H1 (cell line): ENCODE measurements at regions not wholly inside any gene's neighbourhood (a gene's known extent, or its start where the extent isn't known, plus 50 kb on each side); places are given as distances from the start of the nearest gene placed in this dataset.

Source experiments
- CTCF ChIA-PET: fragments of 300-600 bp; sonication (Branson Sonifier 250); formaldehyde crosslinking; loops from one replicate; lab custom pipeline; 2021; ENCODE audit not compliant: partially characterized antibody; lab: Charles Lee
- POLR2A ChIA-PET: fragments of 300-600 bp; sonication (Branson Sonifier 250); formaldehyde crosslinking; loops from one replicate; lab custom pipeline; 2021; ENCODE audit warnings: inconsistent platforms; ENCODE audit not compliant: partially characterized antibody; lab: Charles Lee
- DNase-seq, 2 experiments: peaks; one replicate each; pipeline versions ENCODE4 v3.0.0 to v3.0.0-alpha.2; 2010 to 2022; ENCODE audit warnings: low spot score in 2 of 2, low read depth in 1 of 2, mixed read lengths in 1 of 2
- FAIRE-seq: peaks from 2 replicates; lab custom pipeline; 2011; peaks lifted over from hg19 to GRCh38; lab: Jason Lieb, UNC
- H2AFZ ChIP-seq: 2 replicates; pipeline ENCODE4 v1.8.1; 2012; ENCODE audit warnings: low read length, inconsistent platforms
- H2AK5ac ChIP-seq: 2 replicates; pipeline ENCODE4 v1.6.1; 2013; ENCODE audit warnings: low read depth, low read length
- H2BK120ac ChIP-seq: replicated peaks from 2 replicates; pipeline ENCODE3; 2013; ENCODE audit warnings: low read depth, low read length, inconsistent platforms
- H2BK12ac ChIP-seq: 2 replicates; pipeline ENCODE4 v1.6.1; 2013; ENCODE audit warnings: low read depth, low read length
- H2BK15ac ChIP-seq: 2 replicates; pipeline ENCODE4 v1.6.1; 2013; ENCODE audit warnings: low read length
- H2BK20ac ChIP-seq: 2 replicates; pipeline ENCODE4 v1.6.1; 2013; ENCODE audit warnings: low read length
- H2BK5ac ChIP-seq: 2 replicates; pipeline ENCODE4 v1.6.1; 2013; ENCODE audit warnings: low read depth, low read length
- H3K14ac ChIP-seq: 2 replicates; pipeline ENCODE4 v1.6.1; 2013; ENCODE audit warnings: inconsistent platforms; ENCODE audit not compliant: insufficient read length
- H3K18ac ChIP-seq: 2 replicates; pipeline ENCODE4 v1.6.1; 2013; ENCODE audit warnings: low read length; ENCODE audit errors: extremely low read depth
- H3K23ac ChIP-seq: 2 replicates; pipeline ENCODE4 v1.6.1; 2013; ENCODE audit warnings: inconsistent platforms; ENCODE audit not compliant: insufficient read length
- H3K23me2 ChIP-seq: 2 replicates; pipeline ENCODE4 v1.6.1; 2013; ENCODE audit warnings: low read depth, low read length
- H3K27ac ChIP-seq: 2 replicates; pipeline ENCODE4 v1.6.1; 2011; ENCODE audit warnings: low read depth, low read length, inconsistent platforms
- H3K27me3 ChIP-seq, 4 experiments: replicated peaks in 1 of 4; 1 replicate in 1 of 4; 2 replicates in 3 of 4; pipeline versions ENCODE4 v1.6.1 to v1.8.1; 2011 to 2013; ENCODE audit warnings: low read length in 3 of 4, mild to moderate bottlenecking in 3 of 4, inconsistent platforms in 2 of 4, mixed read lengths in 2 of 4, moderate library complexity in 1 of 4; ENCODE audit not compliant: control insufficient read depth in 3 of 4, insufficient read depth in 3 of 4; ENCODE audit errors: extremely low read depth in 1 of 4
- H3K36me3 ChIP-seq, 4 experiments: 2 replicates each; pipeline versions ENCODE4 v1.6.1 to v1.8.1; 2011 to 2013; ENCODE audit warnings: mild to moderate bottlenecking in 4 of 4, low read length in 3 of 4, moderate library complexity in 2 of 4, control low read depth in 1 of 4, inconsistent platforms in 1 of 4; ENCODE audit not compliant: insufficient read depth in 4 of 4, control insufficient read depth in 2 of 4
- H3K4ac ChIP-seq: replicated peaks from 2 replicates; pipeline ENCODE3; 2013; ENCODE audit warnings: low read length, low read depth, mixed read lengths, inconsistent platforms; ENCODE audit not compliant: insufficient read length
- H3K4me1 ChIP-seq, 4 experiments: replicated peaks in 1 of 4; 1 replicate in 1 of 4; 2 replicates in 3 of 4; pipeline versions ENCODE4 v1.6.1 to v1.8.1; 2011 to 2013; ENCODE audit warnings: low read length in 3 of 4, inconsistent platforms in 2 of 4, mixed read lengths in 1 of 4; ENCODE audit not compliant: insufficient read depth in 4 of 4, control insufficient read depth in 3 of 4
- H3K4me2 ChIP-seq, 2 experiments: 2 replicates each; pipeline versions ENCODE4 v1.6.1 to v1.8.1; 2011 to 2013; ENCODE audit warnings: low read depth in 2 of 2, low read length in 2 of 2, control low read depth in 1 of 2, inconsistent platforms in 1 of 2, mild to moderate bottlenecking in 1 of 2; ENCODE audit not compliant: insufficient read depth in 1 of 2
- H3K4me3 ChIP-seq, 4 experiments: fragments of 200-600, 300-600 bp in 1 of 4; sonication (generic), shearing (Covaris generic), sonication (Bioruptor Twin) in 1 of 4; 2 replicates each; pipeline versions ENCODE4 v1.5.1 to v1.8.1; 2011 to 2016; ENCODE audit warnings: low read length in 4 of 4, low read depth in 3 of 4, control low read depth in 2 of 4, inconsistent platforms in 2 of 4, mild to moderate bottlenecking in 2 of 4, mixed read lengths in 1 of 4, moderate library complexity in 1 of 4; ENCODE audit not compliant: insufficient read depth in 2 of 4; ENCODE audit errors: extremely low read depth in 1 of 4
- H3K56ac ChIP-seq: replicated peaks from 2 replicates; pipeline ENCODE3; 2013; ENCODE audit warnings: low read depth, mild to moderate bottlenecking, mixed read lengths, low read length, inconsistent platforms; ENCODE audit not compliant: insufficient read length
- H3K79me1 ChIP-seq: 2 replicates; pipeline ENCODE4 v1.6.1; 2013; ENCODE audit warnings: low read depth, low read length, control low read depth
- H3K79me2 ChIP-seq, 2 experiments: 2 replicates each; pipeline versions ENCODE4 v1.6.1 to v1.8.1; 2012 to 2013; ENCODE audit warnings: low read length in 2 of 2, mild to moderate bottlenecking in 2 of 2, inconsistent platforms in 1 of 2; ENCODE audit not compliant: insufficient read depth in 2 of 2, control insufficient read depth in 1 of 2
- H3K9ac ChIP-seq, 4 experiments: replicated peaks in 1 of 4; 1 replicate in 1 of 4; 2 replicates in 3 of 4; pipeline versions ENCODE4 v1.6.1 to v1.8.1; 2011 to 2013; ENCODE audit warnings: low read depth in 3 of 4, low read length in 3 of 4, control low read depth in 2 of 4, mild to moderate bottlenecking in 2 of 4, moderate library complexity in 2 of 4, inconsistent platforms in 1 of 4; ENCODE audit errors: extremely low read depth in 1 of 4
- H3K9me3 ChIP-seq, 2 experiments: 2 replicates each; pipeline versions ENCODE4 v1.6.1 to v1.8.1; 2012 to 2013; ENCODE audit warnings: mild to moderate bottlenecking in 2 of 2, moderate library complexity in 2 of 2, control low read depth in 1 of 2, inconsistent platforms in 1 of 2, low read depth in 1 of 2, low read length in 1 of 2, mixed read lengths in 1 of 2; ENCODE audit not compliant: insufficient read depth in 2 of 2
- H4K20me1 ChIP-seq, 2 experiments: replicated peaks in 1 of 2; 2 replicates each; pipeline versions ENCODE3 to v1.8.1; 2011 to 2013; ENCODE audit warnings: inconsistent platforms in 2 of 2, low read length in 2 of 2, mild to moderate bottlenecking in 1 of 2; ENCODE audit not compliant: insufficient read depth in 2 of 2, control insufficient read depth in 1 of 2
- H4K5ac ChIP-seq: 2 replicates; pipeline ENCODE4 v1.6.1; 2013; ENCODE audit warnings: low read length, low read depth, mixed read lengths, inconsistent platforms; ENCODE audit not compliant: insufficient read length
- H4K8ac ChIP-seq: 2 replicates; pipeline ENCODE4 v1.8.0; 2013; ENCODE audit warnings: mild to moderate bottlenecking, moderate library complexity, low read length, inconsistent platforms; ENCODE audit not compliant: insufficient read depth; ENCODE audit errors: extremely low read depth
- H4K91ac ChIP-seq: replicated peaks from 2 replicates; pipeline ENCODE3; 2013; ENCODE audit warnings: low read length, mixed read lengths, inconsistent platforms; ENCODE audit not compliant: insufficient read length
- CREB1 ChIP-seq: IDR thresholded peaks from 2 replicates; pipeline ENCODE4 v1.6.1; 2012; ENCODE audit warnings: inconsistent platforms
- CTBP2 ChIP-seq: IDR thresholded peaks from 2 replicates; pipeline ENCODE4 v1.7.0; 2011; ENCODE audit warnings: borderline replicate concordance, mild to moderate bottlenecking, moderate library complexity, mixed read lengths, low read length; ENCODE audit not compliant: insufficient read depth, insufficient read length
- POU5F1 ChIP-seq: IDR thresholded peaks from 2 replicates; pipeline ENCODE4 v1.6.1; 2011; ENCODE audit warnings: low read depth, mild to moderate bottlenecking, low read length, moderate library complexity
- WGBS, 2 experiments: shearing (Covaris generic) in 1 of 2; methylation state at CpG; one replicate each; pipeline versions ENCODE4 v1.1.6 to v1.1.7; 2013 to 2015; ENCODE audit warnings: low lambda C conversion rate in 2 of 2, mixed read lengths in 2 of 2, inconsistent platforms in 1 of 2, low coverage in 1 of 2, missing lambda C conversion rate in 1 of 2; ENCODE audit not compliant: insufficient replicate concordance in 2 of 2, insufficient coverage in 1 of 2, insufficient read length in 1 of 2; ENCODE audit errors: extremely low coverage in 1 of 2, missing lambda C conversion rate in 1 of 2; 5-methylcytosine and 5-hydroxymethylcytosine counted together

- Histone ChIP-seq H2BK15ac (no peak overlapping the region), H3K79me2 (no peaks in the 10 kb centered on the region), H2AFZ (no peak overlapping the region), H3K79me1 (no peaks in the 10 kb centered on the region), H3K9me3 (no peaks in the 10 kb centered on the region), H3K27me3 (no peaks in the 10 kb centered on the region), H4K8ac (no peak overlapping the region), H3K36me3 (no peaks in the 10 kb centered on the region), H2BK20ac (no peak overlapping the region), H2BK5ac (no peak overlapping the region)
- whole genome bisulfite sequencing, 2 experiments = 83% methylated on average over 7 of the region's 7 CpGs; no CpG with 5 or more reads in 1 of the 2 experiments
- CTCF ChIA-PET = interaction anchor here (0.8 kb wide), 1 partner anchor 340 kb away, joined by 3 read pairs; no protein-coding TSS in a partner anchor
- no peak for DNase-seq
- TF ChIP-seq CTBP2 = no peak
- no peak for TF ChIP-seq POU5F1
- no peak for TF ChIP-seq CREB1
- TF ChIP-seq, all 59 proteins: peak for 0
- no peak overlapping the region for H2AK5ac ChIP-seq
- no peak overlapping the region for H4K5ac ChIP-seq
- H4K20me1 ChIP-seq = no peaks in the 10 kb centered on the region
- no peak overlapping the region for H3K14ac ChIP-seq
- no peak for FAIRE-seq
- no peak overlapping the region for H3K9ac ChIP-seq
- H3K4me3 ChIP-seq = no peak overlapping the region
- H3K4me1 ChIP-seq = 0 out of 7 replicates have a peak, but pooled peaks cover 0 to 2% (median 0%) of the 10 kb centered on the region in 4 experiments
- no peak overlapping the region for H3K23ac ChIP-seq
- no peak overlapping the region for H2BK12ac ChIP-seq
- no peak overlapping the region for H3K4me2 ChIP-seq
- no peak overlapping the region for H3K4ac ChIP-seq
- POLR2A ChIA-PET = no interaction called here
- H3K23me2 ChIP-seq = no peaks in the 10 kb centered on the region
- H2BK120ac ChIP-seq = no peak overlapping the region
- no peak overlapping the region for H3K18ac ChIP-seq
- no peak overlapping the region for H3K56ac ChIP-seq
- H3K27ac ChIP-seq = no peak overlapping the region
- H4K91ac ChIP-seq = no peak overlapping the region
These were observed 94.3 kb upstream of the ASIC2 start for GRCh38 chr17:33387406-33387805.
